ENCODE measurements at regions not wholly inside any gene's neighbourhood (a gene's known extent, or its start where the extent isn't known, plus 50 kb on each side); places are given as distances from the start of the nearest gene placed in this dataset.
"Not testable (repeated sequence)": the region's sequence is repeated elsewhere in the genome, so short reads cannot be mapped to it uniquely, and the experiment has no call there.

GRCh38 chr6:103734016-103734415 is 1125.7 kb downstream of the HACE1 start:
- DNase-seq (ENCODE audit: extremely low spot score, insufficient read length, low read depth) = no peak
- no peak for FAIRE-seq

- DNase-seq (ENCODE audit: extremely low spot score, insufficient read length, low read depth) = no peak
- FAIRE-seq = no peak
Measured at GRCh38 chr6:103729658-103730057, 1130.1 kb downstream of the HACE1 start.

GRCh38 chr6:103723438-103724322 is 1136.0 kb downstream of the HACE1 start:
- DNase-seq (ENCODE audit: extremely low spot score, insufficient read length, low read depth) = no peak
- FAIRE-seq = no peak

- FAIRE-seq = no peak
- DNase-seq (ENCODE audit: extremely low spot score, insufficient read length, low read depth) = no peak
Measured at GRCh38 chr6:103722683-103723082, 1137.0 kb downstream of the HACE1 start.

- DNase-seq (ENCODE audit: extremely low spot score, insufficient read length, low read depth) = no peak
Measured at GRCh38 chr6:103721923-103722322, 1137.8 kb downstream of the HACE1 start.

GRCh38 chr6:103720393-103720792 is 1139.3 kb downstream of the HACE1 start:
- DNase-seq (ENCODE audit: extremely low spot score, insufficient read length, low read depth) (no peak), FAIRE-seq (no peak)

More at GRCh38 chr6:103721923-103722322, 1137.8 kb downstream of the HACE1 start:
- no peak for FAIRE-seq

- DNase-seq (ENCODE audit: extremely low spot score, insufficient read length, low read depth) (no peak), FAIRE-seq (no peak)
Measured at GRCh38 chr6:103719545-103719944, 1140.2 kb downstream of the HACE1 start.

- FAIRE-seq = no peak
- no peak for DNase-seq (ENCODE audit: extremely low spot score, insufficient read length, low read depth)
Measured at GRCh38 chr6:103715269-103715668, 1144.5 kb downstream of the HACE1 start.

GRCh38 chr6:103709236-103709635 is 1150.5 kb downstream of the HACE1 start:
- not testable (repeated sequence) for DNase-seq (ENCODE audit: extremely low spot score, insufficient read length, low read depth); FAIRE-seq

- DNase-seq (ENCODE audit: extremely low spot score, insufficient read length, low read depth) (no peak), FAIRE-seq (no peak)
Measured at GRCh38 chr6:103707596-103708325, 1152.0 kb downstream of the HACE1 start.

- no peak for FAIRE-seq
- no peak for DNase-seq (ENCODE audit: extremely low spot score, insufficient read length, low read depth)
Measured at GRCh38 chr6:103699769-103700168, 1160.0 kb downstream of the HACE1 start.

GRCh38 chr6:103687430-103687829 is 1172.3 kb downstream of the HACE1 start:
- no peak for DNase-seq (ENCODE audit: extremely low spot score, insufficient read length, low read depth)
- no peak for FAIRE-seq

- no peak for FAIRE-seq
Measured at GRCh38 chr6:103680116-103680515, 1179.6 kb downstream of the HACE1 start.

GRCh38 chr6:103677290-103677689 is 1182.4 kb downstream of the HACE1 start:
- FAIRE-seq = no peak
- DNase-seq (ENCODE audit: extremely low spot score, insufficient read length, low read depth) = no peak

More at GRCh38 chr6:103680116-103680515, 1179.6 kb downstream of the HACE1 start:
- DNase-seq (ENCODE audit: extremely low spot score, insufficient read length, low read depth) = no peak

- DNase-seq (ENCODE audit: extremely low spot score, insufficient read length, low read depth) (no peak), FAIRE-seq (no peak)
Measured at GRCh38 chr6:103675807-103676406, 1183.8 kb downstream of the HACE1 start.

- FAIRE-seq (no peak), DNase-seq (ENCODE audit: extremely low spot score, insufficient read length, low read depth) (no peak)
Measured at GRCh38 chr6:103674790-103675189, 1184.9 kb downstream of the HACE1 start.

- no peak for FAIRE-seq
- no peak for DNase-seq (ENCODE audit: extremely low spot score, insufficient read length, low read depth)
Measured at GRCh38 chr6:103672169-103672568, 1187.5 kb downstream of the HACE1 start.

GRCh38 chr6:103629613-103630012 is 1230.1 kb downstream of the HACE1 start:
- no peak for FAIRE-seq
- DNase-seq (ENCODE audit: extremely low spot score, insufficient read length, low read depth) = no peak

- FAIRE-seq (no peak), DNase-seq (ENCODE audit: extremely low spot score, insufficient read length, low read depth) (no peak)
Measured at GRCh38 chr6:103617642-103618041, 1242.1 kb downstream of the HACE1 start.

- DNase-seq (ENCODE audit: extremely low spot score, insufficient read length, low read depth) = no peak
- FAIRE-seq = no peak
Measured at GRCh38 chr6:103587722-103588121, 1272.0 kb downstream of the HACE1 start.

- no peak for DNase-seq (ENCODE audit: extremely low spot score, insufficient read length, low read depth)
- no peak for FAIRE-seq
Measured at GRCh38 chr6:103578115-103578514, 1281.6 kb downstream of the HACE1 start.
